IPS-NIHi11 (cell line): ENCODE measurements at regions not wholly inside any gene's neighbourhood (a gene's known extent, or its start where the extent isn't known, plus 50 kb on each side); places are given as distances from the start of the nearest gene placed in this dataset.

Experiments
- DNase-seq: peaks from one replicate; pipeline ENCODE4 v3.0.0; 2012; ENCODE audit warnings: mixed read lengths, low spot score

GRCh38 chr7:131613909-131614308 is 57.5 kb upstream of the PODXL start:
- DNase-seq: no peak

GRCh38 chr7:131610007-131610406 is 53.6 kb upstream of the PODXL start:
- no peak for DNase-seq

- DNase-seq: no peak
Observed at GRCh38 chr7:131608116-131608500, 51.7 kb upstream of the PODXL start.

GRCh38 chr7:131607291-131608115 is 51.1 kb upstream of the PODXL start:
- no peak for DNase-seq

- DNase-seq: no peak
Observed at GRCh38 chr7:131606346-131607290, 50.2 kb upstream of the PODXL start.
